Endothelial cell of umbilical vein (primary cell): ENCODE measurements at regions not wholly inside any gene's neighbourhood (a gene's known extent, or its start where the extent isn't known, plus 50 kb on each side); places are given as distances from the start of the nearest gene placed in this dataset.

Experiments used
- MYC ChIP-seq: IDR thresholded peaks from one replicate; pipeline ENCODE4 v1.6.1; 2011; ENCODE audit warnings: mild to moderate bottlenecking, low read depth, low read length
- POLR2A ChIP-seq: IDR thresholded peaks from 2 replicates; pipeline ENCODE4 v1.6.1; 2012; ENCODE audit warnings: low read depth, mild to moderate bottlenecking, control low read depth, low read length
- TF ChIP-seq, protein P1 (sequence below), 2 donors: IDR thresholded peaks; 1 replicate in 1 of 2; 2 replicates in 1 of 2; pipeline ENCODE4 v1.5.1; 2011; ENCODE audit warnings: low read length in 2 of 2, mild to moderate bottlenecking in 2 of 2, moderate library complexity in 2 of 2, control low read depth in 1 of 2, inconsistent platforms in 1 of 2, low read depth in 1 of 2; ENCODE audit not compliant: insufficient read depth in 1 of 2; ENCODE audit errors: extremely low read depth in 1 of 2
- TF ChIP-seq, protein P2 (sequence below): IDR thresholded peaks from 2 replicates; pipeline ENCODE4 v1.6.1; 2011; ENCODE audit not compliant: insufficient read depth, insufficient read length

DNA sequence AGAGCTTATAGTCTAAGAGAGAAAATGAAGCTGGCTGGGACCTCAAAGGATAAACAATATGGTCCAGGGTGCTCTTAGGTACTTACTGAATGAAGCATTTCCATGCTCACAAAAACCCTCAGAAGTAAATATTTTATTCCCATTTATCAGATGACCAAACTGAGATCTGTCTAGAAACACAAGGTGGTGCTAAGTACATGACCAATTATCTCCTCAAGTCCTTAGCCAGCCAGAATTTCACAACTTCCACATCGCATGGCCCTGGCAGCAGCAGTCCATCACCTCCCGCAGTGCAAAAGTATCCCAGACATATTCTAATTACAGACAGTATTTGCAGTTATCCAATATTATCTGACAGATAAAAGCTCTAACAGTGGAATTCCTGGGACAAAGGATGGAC, 321.7 kb upstream of the PROX1 start:
- TF ChIP-seq MYC = no peak
- TF ChIP-seq POLR2A = no peak
- TF ChIP-seq, protein P1, sequence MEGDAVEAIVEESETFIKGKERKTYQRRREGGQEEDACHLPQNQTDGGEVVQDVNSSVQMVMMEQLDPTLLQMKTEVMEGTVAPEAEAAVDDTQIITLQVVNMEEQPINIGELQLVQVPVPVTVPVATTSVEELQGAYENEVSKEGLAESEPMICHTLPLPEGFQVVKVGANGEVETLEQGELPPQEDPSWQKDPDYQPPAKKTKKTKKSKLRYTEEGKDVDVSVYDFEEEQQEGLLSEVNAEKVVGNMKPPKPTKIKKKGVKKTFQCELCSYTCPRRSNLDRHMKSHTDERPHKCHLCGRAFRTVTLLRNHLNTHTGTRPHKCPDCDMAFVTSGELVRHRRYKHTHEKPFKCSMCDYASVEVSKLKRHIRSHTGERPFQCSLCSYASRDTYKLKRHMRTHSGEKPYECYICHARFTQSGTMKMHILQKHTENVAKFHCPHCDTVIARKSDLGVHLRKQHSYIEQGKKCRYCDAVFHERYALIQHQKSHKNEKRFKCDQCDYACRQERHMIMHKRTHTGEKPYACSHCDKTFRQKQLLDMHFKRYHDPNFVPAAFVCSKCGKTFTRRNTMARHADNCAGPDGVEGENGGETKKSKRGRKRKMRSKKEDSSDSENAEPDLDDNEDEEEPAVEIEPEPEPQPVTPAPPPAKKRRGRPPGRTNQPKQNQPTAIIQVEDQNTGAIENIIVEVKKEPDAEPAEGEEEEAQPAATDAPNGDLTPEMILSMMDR (IDR thresholded peaks at IDR 0.05; ENCODE audit: extremely low read depth in 1 of 2, insufficient read depth in 1 of 2, low read depth in 1 of 2, low read length in 2 of 2) = no peak
- TF ChIP-seq, protein P2, sequence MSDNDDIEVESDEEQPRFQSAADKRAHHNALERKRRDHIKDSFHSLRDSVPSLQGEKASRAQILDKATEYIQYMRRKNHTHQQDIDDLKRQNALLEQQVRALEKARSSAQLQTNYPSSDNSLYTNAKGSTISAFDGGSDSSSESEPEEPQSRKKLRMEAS = no peak
